K562 (cell line): ENCODE measurements at regions not wholly inside any gene's neighbourhood (a gene's known extent, or its start where the extent isn't known, plus 50 kb on each side); places are given as distances from the start of the nearest gene placed in this dataset.

Experiments used
- CREM ChIP-seq: IDR thresholded peaks from 2 replicates; pipeline ENCODE4 v1.6.1; 2014; ENCODE audit warnings: antibody characterized with exemption, low read depth
- E4F1 ChIP-seq: fragments of 250-450 bp; sonication (Bioruptor Pico); IDR thresholded peaks from 2 replicates; pipeline ENCODE4 v1.5.0; 2021; ENCODE audit warnings: mild to moderate bottlenecking, borderline replicate concordance
- GATA2 ChIP-seq: sonication (generic); formaldehyde crosslinking; IDR thresholded peaks from 2 replicates; pipeline ENCODE4 v1.4.0; 2020; ENCODE audit warnings: mild to moderate bottlenecking, missing genetic modification reagents
- HDAC2 ChIP-seq: fragments of 450-650 bp; IDR thresholded peaks from 2 replicates; pipeline ENCODE4 v1.6.1; 2016; ENCODE audit warnings: mild to moderate bottlenecking
- JUNB ChIP-seq: fragments of 450-650 bp; formaldehyde crosslinking; conservative IDR thresholded peaks from 2 replicates; pipeline ENCODE4 v1.4.0; 2020; ENCODE audit warnings: mild to moderate bottlenecking
- NFE2L1 ChIP-seq: fragments of 450-650 bp; IDR thresholded peaks from 2 replicates; pipeline ENCODE4 v1.6.1; 2016; ENCODE audit warnings: missing genetic modification characterization, low read depth, mild to moderate bottlenecking, missing compliant biosample characterization, moderate library complexity, borderline replicate concordance
- PPARD ChIP-seq: fragments of 250-450 bp; sonication (Bioruptor Pico); IDR thresholded peaks from 2 replicates; pipeline ENCODE4 v1.8.0; 2022; ENCODE audit warnings: inconsistent platforms, mild to moderate bottlenecking, moderate library complexity
- RAD21 ChIP-seq, 2 experiments: fragments of 250-450 bp in 1 of 2; fragments of 450-650 bp in 1 of 2; sonication (Bioruptor Pico) in 1 of 2; formaldehyde crosslinking in 1 of 2; IDR thresholded peaks in 1 of 2; conservative IDR thresholded peaks in 1 of 2; 2 replicates each; pipeline versions ENCODE4 v1.4.0 to v1.8.0; 2020 to 2022; ENCODE audit warnings: mild to moderate bottlenecking in 2 of 2, moderate library complexity in 1 of 2
- RBBP5 ChIP-seq: fragments of 200-600 bp; sonication (generic); IDR thresholded peaks from 2 replicates; pipeline ENCODE4 v1.6.1; 2012; ENCODE audit warnings: borderline replicate concordance, mild to moderate bottlenecking, low read length, control low read depth, inconsistent platforms; ENCODE audit not compliant: insufficient read depth, poor library complexity, severe bottlenecking
- THAP7 ChIP-seq: fragments of 250-450 bp; sonication (Bioruptor Pico); IDR thresholded peaks from 2 replicates; pipeline ENCODE4 v1.5.0; 2021
- ZMIZ1 ChIP-seq, 2 experiments: fragments of 150-350 bp in 1 of 2; IDR thresholded peaks; 2 replicates each; pipeline ENCODE4 v1.6.1; 2012 to 2016; ENCODE audit warnings: low read depth in 2 of 2, low read length in 2 of 2, mild to moderate bottlenecking in 1 of 2, moderate library complexity in 1 of 2
- ZNF507 ChIP-seq: conservative IDR thresholded peaks from 2 replicates; pipeline ENCODE4 v1.6.1; 2017; ENCODE audit warnings: missing genetic modification characterization, missing compliant biosample characterization
- ZNF609 ChIP-seq: sonication (generic); formaldehyde crosslinking; IDR thresholded peaks from 2 replicates; pipeline ENCODE4 v1.8.1; 2023; ENCODE audit warnings: missing genetic modification reagents, mild to moderate bottlenecking, borderline replicate concordance
- ZSCAN29 ChIP-seq: fragments of 450-650 bp; IDR thresholded peaks from 2 replicates; pipeline ENCODE4 v1.6.1; 2017

- TF ChIP-seq ZMIZ1 (IDR thresholded peaks at IDR 0.05; ENCODE audit: low read depth in 2 of 2, low read length in 2 of 2) (peak in 1 of 2 experiments; percentile 100; a peak in 2 of 4 replicates), ZNF507 (tag) (no peak), ZSCAN29 (0 out of 2 replicates have a peak, but pooled peaks have one; percentile 48), CREM (peak; percentile 91), E4F1 (CRISPR knock-in tag) (no peak), ZNF609 (CRISPR knock-in tag) (peak; percentile 99), THAP7 (CRISPR knock-in tag) (peak; percentile 43; the same call in 1 of the 2 replicates), RBBP5 (no peak), GATA2 (peak; percentile 100), RAD21 (CRISPR knock-in tag; conservative IDR thresholded peaks at IDR 0.05 in 1 of 2, IDR thresholded peaks at IDR 0.05 in 1 of 2) (peak; percentile 52 to 53), HDAC2 (peak; percentile 97), NFE2L1 (tag) (no peak), PPARD (CRISPR knock-in tag) (no peak), JUNB (CRISPR knock-in tag) (0 out of 2 replicates have a peak, but pooled peaks have one; percentile 21)
Measured at GRCh38 chr5:154653764-154654485, 101.3 kb upstream of the LARP1 start (continued).
